ENCODE measurements at regions not wholly inside any gene's neighbourhood (a gene's known extent, or its start where the extent isn't known, plus 50 kb on each side); places are given as distances from the start of the nearest gene placed in this dataset.

- no peak for TF ChIP-seq CTCF (IDR thresholded peaks at IDR 0.05)
- no peak for TF ChIP-seq POLR2A (IDR thresholded peaks at IDR 0.05)
Observed at GRCh38 chr9:110142253-110142652, 65.7 kb downstream of the C9orf152 start.
